BLaER1 treated with 17β-estradiol and CSF1 and Interleukin-3, amounts not matched to agents 10 nM and 100 nM (cell line): ENCODE measurements at regions not wholly inside any gene's neighbourhood (a gene's known extent, or its start where the extent isn't known, plus 50 kb on each side); places are given as distances from the start of the nearest gene placed in this dataset.
"Not testable (repeated sequence)": the region's sequence is repeated elsewhere in the genome, so short reads cannot be mapped to it uniquely, and the experiment has no call there.

Experiments
- H3K27ac ChIP-seq, 11 experiments: shearing (Covaris generic); formaldehyde crosslinking; 2 replicates each; pipeline ENCODE4 v1.8.1; 2022
- H3K27me3 ChIP-seq, 11 experiments: shearing (Covaris generic); formaldehyde crosslinking; 2 replicates each; pipeline ENCODE4 v1.8.1; 2022
- H3K36me3 ChIP-seq, 11 experiments: shearing (Covaris generic); formaldehyde crosslinking; 2 replicates each; pipeline ENCODE4 v1.8.1; 2022
- H3K4me1 ChIP-seq, 10 experiments: shearing (Covaris generic); formaldehyde crosslinking; 2 replicates each; pipeline ENCODE4 v1.8.1; 2022
- H3K4me2 ChIP-seq, 11 experiments: shearing (Covaris generic); formaldehyde crosslinking; 2 replicates each; pipeline ENCODE4 v1.8.1; 2022
- H3K4me3 ChIP-seq, 10 experiments: shearing (Covaris generic); formaldehyde crosslinking; 2 replicates each; pipeline ENCODE4 v1.8.1; 2022
- H3K9ac ChIP-seq, 11 experiments: shearing (Covaris generic); formaldehyde crosslinking; 2 replicates each; pipeline ENCODE4 v1.8.1; 2022
- H3K9me3 ChIP-seq, 11 experiments: shearing (Covaris generic); formaldehyde crosslinking; replicated peaks in 1 of 11; 2 replicates each; pipeline ENCODE4 v1.8.1; 2022
- H4K20me1 ChIP-seq, 11 experiments: shearing (Covaris generic); formaldehyde crosslinking; 2 replicates each; pipeline ENCODE4 v1.8.1; 2022

DNA sequence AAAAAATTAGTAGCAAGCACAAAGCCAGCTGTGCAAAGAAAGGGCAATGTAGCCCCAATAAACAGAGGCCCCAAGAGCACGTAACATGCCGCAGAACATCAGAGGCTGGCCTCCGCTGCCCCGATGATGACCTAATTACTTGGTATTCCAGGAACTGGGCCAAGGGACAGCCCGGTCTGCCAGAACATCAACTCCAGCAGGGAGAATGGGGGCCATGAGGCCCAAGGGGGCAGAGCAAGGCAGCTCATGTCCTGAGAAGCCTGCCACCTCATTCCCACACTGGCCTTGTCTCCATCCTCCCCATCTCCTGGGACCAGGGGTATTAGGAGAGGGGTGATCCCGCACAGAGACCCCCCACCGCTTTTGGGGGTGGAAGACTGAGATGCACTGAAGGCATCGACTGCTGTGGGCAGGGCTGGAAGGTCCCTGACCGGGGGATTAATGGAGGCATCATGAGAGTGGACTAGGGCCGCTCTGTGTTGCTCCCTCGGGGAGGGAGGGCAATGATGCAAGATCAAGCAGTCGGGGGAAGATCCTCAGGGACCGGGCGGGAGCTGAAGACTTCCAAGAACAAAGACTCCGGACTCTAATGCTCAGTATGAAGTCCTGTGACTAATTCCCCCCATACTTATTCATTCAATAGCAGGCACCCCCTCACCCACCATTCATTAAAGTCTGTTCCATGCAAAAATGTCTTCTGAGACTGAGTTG, 192.3 kb downstream of the BCL2L11 start:
- not testable (repeated sequence) for H3K27ac ChIP-seq, H3K9me3 ChIP-seq, H4K20me1 ChIP-seq, H3K4me2 ChIP-seq, H3K9ac ChIP-seq, H3K4me1 ChIP-seq, H3K4me3 ChIP-seq, H3K36me3 ChIP-seq, H3K27me3 ChIP-seq

DNA sequence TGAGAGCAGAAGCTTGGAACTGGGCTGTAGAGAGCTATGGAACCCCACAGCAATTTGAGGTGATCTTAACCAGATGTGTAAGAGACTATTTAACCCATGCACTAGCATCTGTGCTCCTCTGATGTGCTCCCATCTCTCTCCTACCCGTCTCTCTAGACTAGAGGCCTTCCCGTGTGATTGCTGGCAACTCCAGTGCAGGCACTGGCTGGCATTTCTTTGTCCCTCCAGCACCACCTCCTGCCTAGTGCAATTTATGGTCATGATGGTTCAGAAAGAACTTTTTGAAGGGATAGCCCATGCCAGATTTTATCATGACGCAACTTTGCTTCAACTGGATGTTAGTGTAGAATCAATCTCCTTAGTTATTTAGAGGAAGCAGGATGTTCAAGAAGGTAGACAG, 193.0 kb downstream of the BCL2L11 start:
- H3K9me3 ChIP-seq, H3K4me2 ChIP-seq, H3K27me3 ChIP-seq, H4K20me1 ChIP-seq, H3K36me3 ChIP-seq, H3K4me1 ChIP-seq, H3K27ac ChIP-seq, H3K4me3 ChIP-seq, H3K9ac ChIP-seq: not testable (repeated sequence)

DNA sequence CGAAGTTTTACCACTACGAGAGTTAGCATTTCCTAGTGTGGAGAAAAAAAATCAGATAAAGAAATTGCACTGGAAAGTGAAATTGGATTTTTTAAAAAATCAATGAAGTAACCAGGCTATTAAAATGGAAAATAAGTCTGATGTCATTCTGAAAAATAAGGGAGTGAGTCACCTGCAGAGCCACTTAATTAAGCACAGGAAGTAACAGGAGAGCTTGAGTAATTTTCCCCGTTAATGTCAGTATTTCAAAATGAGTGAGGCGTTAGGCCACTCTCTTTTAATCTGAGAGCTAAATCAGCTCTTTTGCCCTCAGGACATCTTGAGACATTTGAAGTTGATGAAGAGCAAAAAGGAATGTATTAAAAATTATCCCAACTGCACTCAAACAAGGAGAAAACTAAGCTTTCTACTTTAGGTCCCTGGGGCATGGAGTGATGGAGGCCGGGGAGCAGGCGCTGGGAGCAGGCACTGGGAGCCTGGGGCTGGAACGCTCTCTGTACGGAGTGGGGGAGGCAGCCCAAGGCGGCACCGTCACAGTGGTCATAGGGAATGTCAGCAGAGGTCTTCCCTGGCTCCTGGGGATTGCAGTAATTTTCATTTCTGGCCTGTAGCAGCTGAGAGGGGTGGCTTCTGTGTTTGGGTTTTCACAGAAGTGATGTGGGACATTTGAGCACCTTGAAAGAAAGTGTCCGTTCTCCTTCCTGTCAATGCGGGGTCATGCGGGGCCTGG, 194.6 kb downstream of the BCL2L11 start:
- H3K9ac ChIP-seq, H3K36me3 ChIP-seq, H3K4me1 ChIP-seq, H3K27me3 ChIP-seq, H3K9me3 ChIP-seq, H3K27ac ChIP-seq, H3K4me3 ChIP-seq, H4K20me1 ChIP-seq, H3K4me2 ChIP-seq: not testable (repeated sequence)

GRCh38 chr2:111316221-111316741, 195.6 kb downstream of the BCL2L11 start:
- H3K27me3 ChIP-seq, H3K27ac ChIP-seq, H4K20me1 ChIP-seq, H3K4me2 ChIP-seq, H3K4me1 ChIP-seq, H3K9me3 ChIP-seq, H3K4me3 ChIP-seq, H3K36me3 ChIP-seq, H3K9ac ChIP-seq: not testable (repeated sequence)

GRCh38 chr2:111316881-111317549, 196.3 kb downstream of the BCL2L11 start:
- not testable (repeated sequence) for H3K36me3 ChIP-seq, H3K4me3 ChIP-seq, H3K9ac ChIP-seq, H4K20me1 ChIP-seq, H3K4me2 ChIP-seq, H3K27me3 ChIP-seq, H3K4me1 ChIP-seq, H3K27ac ChIP-seq, H3K9me3 ChIP-seq

GRCh38 chr2:111319552-111319951, 198.8 kb downstream of the BCL2L11 start:
- not testable (repeated sequence) for H3K4me2 ChIP-seq, H3K9ac ChIP-seq, H3K9me3 ChIP-seq, H3K4me1 ChIP-seq, H3K27ac ChIP-seq, H3K4me3 ChIP-seq, H3K27me3 ChIP-seq, H3K36me3 ChIP-seq, H4K20me1 ChIP-seq

DNA sequence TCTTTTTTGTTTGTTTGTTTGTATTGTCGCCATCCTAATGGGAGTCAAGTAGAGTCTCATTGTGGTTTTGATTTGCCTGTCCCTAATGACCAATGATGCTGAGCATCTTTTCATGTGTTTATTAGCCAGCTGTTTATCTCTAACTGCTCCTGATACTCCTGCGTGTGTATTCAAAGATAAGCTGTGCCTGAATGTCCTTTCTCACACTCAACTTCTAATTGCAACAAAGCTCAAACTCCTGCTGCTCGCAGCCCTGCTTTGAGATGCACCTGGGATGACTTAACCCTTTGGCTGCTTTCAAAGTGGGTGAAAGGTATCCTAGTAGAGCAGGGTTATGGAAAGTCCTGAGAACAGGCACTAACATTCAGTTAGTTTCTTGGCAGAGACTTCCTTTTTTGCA, 199.6 kb downstream of the BCL2L11 start:
- not testable (repeated sequence) for H3K27me3 ChIP-seq, H3K9ac ChIP-seq, H3K9me3 ChIP-seq, H3K4me1 ChIP-seq, H3K4me2 ChIP-seq, H4K20me1 ChIP-seq, H3K27ac ChIP-seq, H3K36me3 ChIP-seq, H3K4me3 ChIP-seq

DNA sequence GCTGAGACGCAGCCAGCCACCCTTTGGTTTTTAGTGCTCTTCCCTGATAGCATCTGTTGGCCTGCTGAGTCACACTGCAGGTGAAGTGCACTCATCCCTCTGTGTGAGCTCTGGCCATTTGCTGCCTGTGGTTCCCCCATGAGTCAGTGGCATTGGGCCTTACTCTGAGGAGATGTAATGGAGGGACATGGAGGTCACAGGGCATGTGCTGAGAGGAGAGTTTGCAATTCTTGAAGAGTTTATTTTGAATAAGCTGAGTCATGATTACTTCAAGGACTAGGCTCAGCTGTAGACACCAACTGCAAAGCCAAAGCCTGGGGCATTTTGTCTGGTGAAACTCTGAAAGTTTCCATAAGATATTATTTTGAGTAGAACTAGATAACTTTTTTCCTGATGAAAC, 200.3 kb downstream of the BCL2L11 start:
- H3K4me3 ChIP-seq, H3K4me1 ChIP-seq, H3K27ac ChIP-seq, H3K4me2 ChIP-seq, H3K9ac ChIP-seq, H3K36me3 ChIP-seq, H4K20me1 ChIP-seq, H3K27me3 ChIP-seq, H3K9me3 ChIP-seq: not testable (repeated sequence)

DNA sequence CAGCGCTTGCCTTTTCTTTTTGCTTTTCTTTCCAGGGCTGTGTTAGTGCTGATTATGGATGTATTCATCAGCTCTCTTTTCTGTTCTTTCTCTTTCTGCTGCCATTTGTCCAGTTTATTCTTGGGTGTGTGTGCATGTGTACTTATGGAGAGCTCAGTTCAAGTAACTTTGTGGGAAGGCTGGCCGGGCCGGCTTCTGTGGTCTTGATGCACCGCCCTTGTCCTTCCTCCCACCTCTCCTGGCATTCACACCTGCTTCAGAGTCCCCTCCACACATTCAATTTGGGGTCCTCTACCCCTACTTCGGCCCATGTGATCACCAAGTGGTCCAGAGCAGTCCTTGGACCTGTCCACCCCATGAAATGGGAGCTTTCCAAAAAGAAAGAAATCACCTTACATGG, 202.7 kb downstream of the BCL2L11 start:
- not testable (repeated sequence) for H3K27ac ChIP-seq, H3K9ac ChIP-seq, H3K4me1 ChIP-seq, H4K20me1 ChIP-seq, H3K4me2 ChIP-seq, H3K4me3 ChIP-seq, H3K27me3 ChIP-seq, H3K9me3 ChIP-seq, H3K36me3 ChIP-seq

GRCh38 chr2:111327726-111328125, 207.0 kb downstream of the BCL2L11 start:
- H3K4me1 ChIP-seq, H4K20me1 ChIP-seq, H3K4me3 ChIP-seq, H3K36me3 ChIP-seq, H3K27me3 ChIP-seq, H3K9me3 ChIP-seq, H3K27ac ChIP-seq, H3K4me2 ChIP-seq, H3K9ac ChIP-seq: not testable (repeated sequence)

DNA sequence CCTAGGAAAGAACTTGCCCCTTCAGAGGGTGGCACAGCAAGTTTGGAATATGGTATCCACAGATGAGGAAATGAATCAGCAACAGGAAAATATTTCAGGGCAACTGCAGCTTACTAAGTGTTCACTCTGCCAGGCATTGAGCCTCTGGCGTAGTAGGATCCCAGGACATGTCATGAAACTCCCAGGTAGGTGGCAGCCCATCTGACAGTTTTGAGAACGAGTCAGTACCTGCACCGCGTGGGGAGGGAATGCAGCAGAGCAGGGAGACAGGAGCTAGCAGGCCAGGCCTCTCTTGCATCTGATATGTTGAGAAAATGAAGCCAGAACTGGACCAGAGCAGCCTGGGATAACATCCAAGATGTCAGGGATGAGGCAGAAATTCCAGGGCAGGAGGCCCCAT, 208.6 kb downstream of the BCL2L11 start:
- H4K20me1 ChIP-seq, H3K4me2 ChIP-seq, H3K4me1 ChIP-seq, H3K9me3 ChIP-seq, H3K36me3 ChIP-seq, H3K9ac ChIP-seq, H3K27ac ChIP-seq, H3K27me3 ChIP-seq, H3K4me3 ChIP-seq: not testable (repeated sequence)

DNA sequence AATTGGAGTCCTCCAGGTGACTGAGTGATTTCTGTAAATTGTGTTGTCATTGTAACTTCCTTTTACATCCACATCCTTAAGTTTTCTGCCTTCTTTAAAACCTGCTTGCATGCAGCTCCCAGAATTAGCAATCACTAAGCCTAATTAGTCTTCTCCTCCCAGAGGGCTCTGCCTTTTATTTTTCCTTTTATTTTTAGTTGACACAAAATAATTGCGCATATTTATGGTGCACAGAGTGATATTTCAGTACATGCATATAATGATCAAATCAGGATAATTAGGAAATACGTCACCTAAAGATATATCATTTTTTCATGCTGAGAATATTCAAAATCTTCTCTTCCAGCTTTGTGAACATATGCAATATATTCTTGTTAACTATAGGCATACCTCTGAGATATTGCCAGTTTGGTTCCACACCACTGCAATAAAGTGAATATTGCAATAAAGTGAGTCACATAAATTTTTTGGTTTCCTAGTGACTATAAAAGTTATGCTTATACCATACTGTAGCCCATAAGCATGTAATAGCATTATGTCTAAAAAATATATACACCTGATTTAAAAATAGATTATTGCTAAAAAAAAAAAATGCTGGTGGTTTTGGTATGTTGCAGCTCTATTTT, 210.5 kb downstream of the BCL2L11 start:
- H3K4me3 ChIP-seq, H3K9ac ChIP-seq, H3K4me2 ChIP-seq, H4K20me1 ChIP-seq, H3K27me3 ChIP-seq, H3K36me3 ChIP-seq, H3K27ac ChIP-seq, H3K4me1 ChIP-seq, H3K9me3 ChIP-seq: not testable (repeated sequence)

- not testable (repeated sequence) for H3K36me3 ChIP-seq, H4K20me1 ChIP-seq, H3K27me3 ChIP-seq, H3K4me3 ChIP-seq, H3K9ac ChIP-seq, H3K4me2 ChIP-seq, H3K4me1 ChIP-seq, H3K27ac ChIP-seq, H3K9me3 ChIP-seq
Observed at GRCh38 chr2:111335220-111335907, 214.7 kb downstream of the BCL2L11 start.
